Neural progenitor cell (in vitro differentiated cells): ENCODE measurements at regions not wholly inside any gene's neighbourhood (a gene's known extent, or its start where the extent isn't known, plus 50 kb on each side); places are given as distances from the start of the nearest gene placed in this dataset.

Source experiments
- DNase-seq: peaks from one replicate; pipeline ENCODE4 v3.0.0-alpha.2; 2016; ENCODE audit warnings: low spot score
- H2AFZ ChIP-seq: fragments of 200-600 bp; sonication (generic); replicated peaks from 2 replicates; pipeline ENCODE4 v1.6.1; 2016; ENCODE audit warnings: antibody characterized with exemption
- H3F3A ChIP-seq: fragments of 200-600 bp; sonication (generic); 2 replicates; pipeline ENCODE4 v1.6.1; 2016; ENCODE audit warnings: antibody characterized with exemption, low read depth
- H3K27ac ChIP-seq: fragments of 200-600 bp; sonication (generic); 2 replicates; pipeline ENCODE4 v1.5.1; 2016; ENCODE audit warnings: mild to moderate bottlenecking
- H3K27me3 ChIP-seq: fragments of 200-600 bp; sonication (generic); 2 replicates; pipeline ENCODE4 v1.6.1; 2016; ENCODE audit warnings: mild to moderate bottlenecking, moderate library complexity
- H3K36me3 ChIP-seq: fragments of 200-600 bp; sonication (generic); 2 replicates; pipeline ENCODE4 v1.5.1; 2016
- H3K4me1 ChIP-seq: fragments of 200-600 bp; sonication (generic); 2 replicates; pipeline ENCODE4 v1.6.1; 2016; ENCODE audit warnings: mixed run types
- H3K4me2 ChIP-seq: fragments of 200-600 bp; sonication (generic); 2 replicates; pipeline ENCODE4 v1.6.1; 2016
- H3K4me3 ChIP-seq: fragments of 200-600 bp; sonication (generic); 2 replicates; pipeline ENCODE4 v1.5.1; 2016
- H3K79me2 ChIP-seq: fragments of 200-600 bp; sonication (generic); 2 replicates; pipeline ENCODE4 v1.6.1; 2016; ENCODE audit warnings: low read depth
- H3K9ac ChIP-seq: fragments of 200-600 bp; sonication (generic); 2 replicates; pipeline ENCODE4 v1.6.1; 2016
- H3K9me3 ChIP-seq: fragments of 200-600 bp; sonication (generic); 2 replicates; pipeline ENCODE4 v1.5.1; 2016; ENCODE audit warnings: low read depth
- H4K20me1 ChIP-seq: fragments of 200-600 bp; sonication (generic); 2 replicates; pipeline ENCODE4 v1.6.1; 2016; ENCODE audit warnings: low read depth
- H3K27ac Mint-ChIP-seq: 3 replicates; pipeline ENCODE4 v1.8.0; 2021; ENCODE audit warnings: mixed read lengths
- H3K27me3 Mint-ChIP-seq: 2 replicates; pipeline ENCODE4 v1.8.0; 2022; ENCODE audit warnings: low read depth, mild to moderate bottlenecking, inconsistent platforms, moderate library complexity, mixed read lengths; ENCODE audit not compliant: insufficient read depth
- H3K36me3 Mint-ChIP-seq: 3 replicates; pipeline ENCODE4 v1.8.0; 2021; ENCODE audit warnings: mixed read lengths
- H3K4me1 Mint-ChIP-seq: 3 replicates; pipeline ENCODE4 v1.8.0; 2021; ENCODE audit warnings: mixed read lengths
- H3K4me3 Mint-ChIP-seq: 3 replicates; pipeline ENCODE4 v1.8.0; 2021; ENCODE audit warnings: mild to moderate bottlenecking, moderate library complexity, mixed read lengths
- H3K9me3 Mint-ChIP-seq: 3 replicates; pipeline ENCODE4 v1.8.0; 2020; ENCODE audit warnings: mixed read lengths
- CTCF ChIP-seq: fragments of 200-600 bp; sonication (generic); IDR thresholded peaks from 2 replicates; pipeline ENCODE4 v1.5.1; 2017; ENCODE audit warnings: antibody characterized with exemption, mild to moderate bottlenecking
- EZH2 ChIP-seq: fragments of 200-600 bp; sonication (generic); IDR thresholded peaks from 2 replicates; pipeline ENCODE4 v1.6.1; 2017; ENCODE audit warnings: antibody characterized with exemption, mild to moderate bottlenecking, moderate library complexity
- EZH2phosphoT487 ChIP-seq: fragments of 200-600 bp; sonication (generic); IDR thresholded peaks from 2 replicates; pipeline ENCODE4 v1.6.1; 2017; ENCODE audit warnings: antibody characterized with exemption

- Histone ChIP-seq H3K27me3 (no peaks in the 10 kb centered on the region), H2AFZ (no peak overlapping the region), H3F3A (no peaks in the 10 kb centered on the region), H3K79me2 (no peaks in the 10 kb centered on the region), H3K4me3 (no peak overlapping the region), H4K20me1 (no peaks in the 10 kb centered on the region), H3K4me2 (no peak overlapping the region), H3K9me3 (no peaks in the 10 kb centered on the region), H3K4me1 (no peaks in the 10 kb centered on the region), H3K27ac (no peak overlapping the region), H3K9ac (no peak overlapping the region), H3K36me3 (no peaks in the 10 kb centered on the region)
- DNase-seq, result no peak
- no peaks in the 10 kb centered on the region for H3K27me3 Mint-ChIP-seq
- no peak for TF ChIP-seq EZH2
- no peak for TF ChIP-seq EZH2phosphoT487
- no peak for TF ChIP-seq CTCF
- no peaks in the 10 kb centered on the region for H3K4me1 Mint-ChIP-seq
- no peak overlapping the region for H3K4me3 Mint-ChIP-seq
- H3K36me3 Mint-ChIP-seq, result no peaks in the 10 kb centered on the region
- no peak overlapping the region for H3K27ac Mint-ChIP-seq
- peaks cover 3% of the 10 kb centered on the region for H3K9me3 Mint-ChIP-seq
Observed at GRCh38 chr2:51920509-51920908, 888.6 kb upstream of the NRXN1 start.

- DNase-seq, result no peak
- no peaks in the 10 kb centered on the region for H4K20me1 ChIP-seq
- H3F3A ChIP-seq, result no peaks in the 10 kb centered on the region
- TF ChIP-seq EZH2phosphoT487 (no peak), CTCF (no peak), EZH2 (no peak)
- no peaks in the 10 kb centered on the region for H3K36me3 ChIP-seq
- Mint-ChIP-seq H3K27me3 (no peaks in the 10 kb centered on the region), H3K4me1 (no peaks in the 10 kb centered on the region), H3K27ac (no peak overlapping the region), H3K4me3 (no peak overlapping the region), H3K36me3 (no peaks in the 10 kb centered on the region), H3K9me3 (peaks cover 3% of the 10 kb centered on the region)
- no peak overlapping the region for H3K9ac ChIP-seq
- H3K79me2 ChIP-seq, result no peaks in the 10 kb centered on the region
- H3K4me3 ChIP-seq, result no peak overlapping the region
- H3K27ac ChIP-seq, result no peak overlapping the region
- no peaks in the 10 kb centered on the region for H3K9me3 ChIP-seq
- H2AFZ ChIP-seq, result no peak overlapping the region
- no peaks in the 10 kb centered on the region for H3K27me3 ChIP-seq
- no peaks in the 10 kb centered on the region for H3K4me1 ChIP-seq
- no peak overlapping the region for H3K4me2 ChIP-seq
Observed at GRCh38 chr2:51919395-51919794, 887.5 kb upstream of the NRXN1 start.

GRCh38 chr2:51918113-51918512 lies 886.2 kb upstream of the NRXN1 start:
- no peak overlapping the region for H3K27ac Mint-ChIP-seq
- Histone ChIP-seq H3K9ac (no peak overlapping the region), H3F3A (no peaks in the 10 kb centered on the region), H3K27me3 (no peaks in the 10 kb centered on the region), H3K9me3 (no peaks in the 10 kb centered on the region), H3K4me1 (no peaks in the 10 kb centered on the region), H3K4me2 (no peak overlapping the region), H4K20me1 (no peaks in the 10 kb centered on the region), H3K4me3 (no peak overlapping the region), H3K27ac (no peak overlapping the region), H3K79me2 (no peaks in the 10 kb centered on the region), H3K36me3 (no peaks in the 10 kb centered on the region), H2AFZ (no peak overlapping the region)
- H3K4me1 Mint-ChIP-seq, result no peaks in the 10 kb centered on the region
- TF ChIP-seq EZH2phosphoT487 (no peak), CTCF (no peak), EZH2 (no peak)
- H3K27me3 Mint-ChIP-seq, result no peaks in the 10 kb centered on the region
- H3K4me3 Mint-ChIP-seq, result no peak overlapping the region
- H3K36me3 Mint-ChIP-seq, result no peaks in the 10 kb centered on the region
- DNase-seq, result no peak
- H3K9me3 Mint-ChIP-seq, result peaks cover 8% of the 10 kb centered on the region

GRCh38 chr2:51903728-51904127 lies 871.8 kb upstream of the NRXN1 start:
- DNase-seq, result no peak
- TF ChIP-seq EZH2phosphoT487, result no peak
- no peak for TF ChIP-seq EZH2
- TF ChIP-seq CTCF, result no peak
- H3K27me3 Mint-ChIP-seq, result no peaks in the 10 kb centered on the region
- Histone ChIP-seq H3K79me2 (no peaks in the 10 kb centered on the region), H3K27me3 (no peaks in the 10 kb centered on the region), H3K4me1 (no peaks in the 10 kb centered on the region), H3K4me2 (no peak overlapping the region), H3K4me3 (no peak overlapping the region), H4K20me1 (no peaks in the 10 kb centered on the region), H3K27ac (no peak overlapping the region), H3F3A (no peaks in the 10 kb centered on the region), H3K9ac (no peak overlapping the region), H3K36me3 (no peaks in the 10 kb centered on the region), H3K9me3 (no peaks in the 10 kb centered on the region), H2AFZ (peak overlapping the region; percentile 38)
- H3K9me3 Mint-ChIP-seq, result no peaks in the 10 kb centered on the region
- H3K36me3 Mint-ChIP-seq, result no peaks in the 10 kb centered on the region
- no peak overlapping the region for H3K27ac Mint-ChIP-seq
- no peak overlapping the region for H3K4me3 Mint-ChIP-seq
- no peaks in the 10 kb centered on the region for H3K4me1 Mint-ChIP-seq
